GM18858 (cell line): ENCODE measurements at regions not wholly inside any gene's neighbourhood (a gene's known extent, or its start where the extent isn't known, plus 50 kb on each side); places are given as distances from the start of the nearest gene placed in this dataset.
A peak's percentile ranks its signal among the peaks of the same experiment; 100 is the strongest.

ENCODE experiments used
- ATAC-seq: cut with Tn5 transposase; IDR thresholded peaks from one replicate; pipeline ENCODE4 v1.9.1; 2021; ENCODE audit not compliant: unreplicated experiment

GRCh38 chr17:69820876-69821473, 254.1 kb upstream of the KCNJ16 start:
- ATAC-seq, result no peak

GRCh38 chr17:69822314-69822875, 252.6 kb upstream of the KCNJ16 start:
- no peak for ATAC-seq

GRCh38 chr17:69828087-69828486, 246.9 kb upstream of the KCNJ16 start:
- ATAC-seq, result no peak

- ATAC-seq, result no peak
Measured at GRCh38 chr17:69834494-69834893, 240.5 kb upstream of the KCNJ16 start.

- ATAC-seq, result no peak
Measured at GRCh38 chr17:69851736-69852135, 223.3 kb upstream of the KCNJ16 start.

GRCh38 chr17:69853541-69854224, 221.3 kb upstream of the KCNJ16 start:
- no peak for ATAC-seq

GRCh38 chr17:69854225-69854780, 220.7 kb upstream of the KCNJ16 start:
- no peak for ATAC-seq

GRCh38 chr17:69856946-69857345, 218.1 kb upstream of the KCNJ16 start:
- ATAC-seq, result no peak

GRCh38 chr17:69857412-69857835, 217.6 kb upstream of the KCNJ16 start:
- ATAC-seq, result no peak

- no peak for ATAC-seq
Measured at GRCh38 chr17:69858460-69858859, 216.6 kb upstream of the KCNJ16 start.

- ATAC-seq, result no peak
Measured at GRCh38 chr17:69860142-69860680, 214.8 kb upstream of the KCNJ16 start.

GRCh38 chr17:69864462-69864861, 210.6 kb upstream of the KCNJ16 start:
- ATAC-seq, result no peak

GRCh38 chr17:69869667-69870066, 205.4 kb upstream of the KCNJ16 start:
- peak; percentile 96 for ATAC-seq

- ATAC-seq, result peak; percentile 39
Measured at GRCh38 chr17:69870091-69870530, 204.9 kb upstream of the KCNJ16 start.

- no peak for ATAC-seq
Measured at GRCh38 chr17:69870751-69871199, 204.2 kb upstream of the KCNJ16 start.

- ATAC-seq, result no peak
Measured at GRCh38 chr17:69871318-69871717, 203.7 kb upstream of the KCNJ16 start.

- no peak for ATAC-seq
Measured at GRCh38 chr17:69872675-69873262, 202.3 kb upstream of the KCNJ16 start.

- ATAC-seq, result no peak
Measured at GRCh38 chr17:69874175-69874670, 200.8 kb upstream of the KCNJ16 start.

GRCh38 chr17:69876757-69877156, 198.3 kb upstream of the KCNJ16 start:
- ATAC-seq, result no peak

- ATAC-seq, result no peak
Measured at GRCh38 chr17:69878661-69879060, 196.4 kb upstream of the KCNJ16 start.

- no peak for ATAC-seq
Measured at GRCh38 chr17:69879576-69879975, 195.4 kb upstream of the KCNJ16 start.
